ENCODE measurements at regions not wholly inside any gene's neighbourhood (a gene's known extent, or its start where the extent isn't known, plus 50 kb on each side); places are given as distances from the start of the nearest gene placed in this dataset.

DNA sequence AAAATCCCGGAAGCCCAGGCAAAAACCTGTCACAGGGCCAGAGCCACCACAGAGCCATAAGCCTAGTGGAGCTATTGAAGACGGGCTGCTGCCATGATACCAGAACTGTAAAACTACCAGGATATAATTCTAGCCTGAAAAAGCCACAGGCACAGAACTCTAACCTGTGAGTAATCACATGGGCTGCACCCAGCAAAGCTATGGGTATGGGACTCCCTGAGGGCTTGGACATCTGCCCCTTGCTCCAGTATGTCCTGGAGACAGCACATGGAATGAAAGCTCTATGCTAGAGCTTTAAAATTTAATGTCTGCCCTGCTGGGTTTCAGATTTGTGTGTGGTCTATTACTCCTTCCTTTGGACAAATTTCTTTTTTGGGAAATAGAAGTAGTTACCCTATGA lies 2183.6 kb upstream of the CELF4 start:
- no peaks in the 10 kb centered on the region for H3K9me2 ChIP-seq (replicated peaks; ENCODE audit: low read length)
- ChIA-PET POLR2A (ENCODE audit: unreplicated experiment) (no interaction called here), CTCF (no interaction called here)
- no peak overlapping the region for H3K4me3 ChIP-seq (ENCODE audit: low read length)
- H3K27me3 ChIP-seq (ENCODE audit: low read length) = no peaks in the 10 kb centered on the region
- intact Hi-C loops (cut with micrococcal nuclease) = no loop called here
- no peak for ATAC-seq
- no peaks in the 10 kb centered on the region for H3K9me3 ChIP-seq (ENCODE audit: low read length)
- H4K20me1 ChIP-seq (ENCODE audit: low read length) = no peaks in the 10 kb centered on the region
- TF ChIP-seq EZH2phosphoT487 (IDR thresholded peaks at IDR 0.05; ENCODE audit: borderline replicate concordance, low read length) = no peak
- TF ChIP-seq, protein P1, sequence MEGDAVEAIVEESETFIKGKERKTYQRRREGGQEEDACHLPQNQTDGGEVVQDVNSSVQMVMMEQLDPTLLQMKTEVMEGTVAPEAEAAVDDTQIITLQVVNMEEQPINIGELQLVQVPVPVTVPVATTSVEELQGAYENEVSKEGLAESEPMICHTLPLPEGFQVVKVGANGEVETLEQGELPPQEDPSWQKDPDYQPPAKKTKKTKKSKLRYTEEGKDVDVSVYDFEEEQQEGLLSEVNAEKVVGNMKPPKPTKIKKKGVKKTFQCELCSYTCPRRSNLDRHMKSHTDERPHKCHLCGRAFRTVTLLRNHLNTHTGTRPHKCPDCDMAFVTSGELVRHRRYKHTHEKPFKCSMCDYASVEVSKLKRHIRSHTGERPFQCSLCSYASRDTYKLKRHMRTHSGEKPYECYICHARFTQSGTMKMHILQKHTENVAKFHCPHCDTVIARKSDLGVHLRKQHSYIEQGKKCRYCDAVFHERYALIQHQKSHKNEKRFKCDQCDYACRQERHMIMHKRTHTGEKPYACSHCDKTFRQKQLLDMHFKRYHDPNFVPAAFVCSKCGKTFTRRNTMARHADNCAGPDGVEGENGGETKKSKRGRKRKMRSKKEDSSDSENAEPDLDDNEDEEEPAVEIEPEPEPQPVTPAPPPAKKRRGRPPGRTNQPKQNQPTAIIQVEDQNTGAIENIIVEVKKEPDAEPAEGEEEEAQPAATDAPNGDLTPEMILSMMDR (conservative IDR thresholded peaks at IDR 0.05; ENCODE audit: low read depth, low read length) = no peak
- TF ChIP-seq EZH2 (IDR thresholded peaks at IDR 0.05; ENCODE audit: low read length, unreplicated experiment) = no peak
- H3K36me3 ChIP-seq (ENCODE audit: low read depth, low read length) = no peaks in the 10 kb centered on the region
- no TSS peak for BruUV-seq (replicated peaks)
- no peak overlapping the region for H3K4me2 ChIP-seq (ENCODE audit: low read length)
- H3K9ac ChIP-seq (ENCODE audit: low read length) = no peak overlapping the region
- no peak overlapping the region for H3K27ac ChIP-seq (ENCODE audit: low read length)
- no peak for DNase-seq
- no peaks in the 10 kb centered on the region for H3F3A ChIP-seq (ENCODE audit: low read length, unreplicated experiment)
- no peak overlapping the region for H2AFZ ChIP-seq (ENCODE audit: low read length)
- no peaks in the 10 kb centered on the region for H3K79me2 ChIP-seq (ENCODE audit: low read length)
- no peaks in the 10 kb centered on the region for H3K4me1 ChIP-seq (ENCODE audit: insufficient read depth, low read length)

DNA sequence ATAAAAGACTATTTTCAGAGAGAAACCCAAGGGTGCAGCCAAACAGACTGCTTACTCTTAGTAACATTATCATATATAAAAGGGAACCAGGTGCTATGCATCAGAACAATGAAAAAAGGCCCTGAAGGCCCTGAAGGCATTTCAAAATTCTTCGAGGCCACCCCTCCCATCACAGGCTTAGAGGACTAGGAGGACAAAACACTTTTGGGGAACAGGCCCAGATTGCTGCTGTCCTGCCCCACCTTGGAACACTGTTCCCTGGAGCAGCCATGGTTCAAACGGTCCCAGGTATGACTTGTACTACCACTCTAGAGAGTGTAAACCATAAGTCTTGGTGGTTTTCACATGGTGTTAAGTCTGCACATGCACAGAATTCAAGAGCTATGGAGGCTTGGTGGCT lies 2183.1 kb upstream of the CELF4 start:
- Histone ChIP-seq H3K27me3 (ENCODE audit: low read length) (no peaks in the 10 kb centered on the region), H4K20me1 (ENCODE audit: low read length) (no peaks in the 10 kb centered on the region), H3K27ac (ENCODE audit: low read length) (no peak overlapping the region), H3K79me2 (ENCODE audit: low read length) (no peaks in the 10 kb centered on the region), H3K4me2 (ENCODE audit: low read length) (no peak overlapping the region), H3K9ac (ENCODE audit: low read length) (no peak overlapping the region), H2AFZ (ENCODE audit: low read length) (no peak overlapping the region), H3F3A (ENCODE audit: low read length, unreplicated experiment) (no peaks in the 10 kb centered on the region), H3K4me3 (ENCODE audit: low read length) (no peak overlapping the region), H3K4me1 (ENCODE audit: insufficient read depth, low read length) (no peaks in the 10 kb centered on the region), H3K9me2 (replicated peaks; ENCODE audit: low read length) (no peaks in the 10 kb centered on the region), H3K9me3 (ENCODE audit: low read length) (no peaks in the 10 kb centered on the region), H3K36me3 (ENCODE audit: low read depth, low read length) (no peaks in the 10 kb centered on the region)
- ATAC-seq (no peak), DNase-seq (no peak)
- ChIA-PET CTCF (no interaction called here), POLR2A (ENCODE audit: unreplicated experiment) (no interaction called here)
- TF ChIP-seq EZH2 (IDR thresholded peaks at IDR 0.05; ENCODE audit: low read length, unreplicated experiment) (no peak), EZH2phosphoT487 (IDR thresholded peaks at IDR 0.05; ENCODE audit: borderline replicate concordance, low read length) (no peak)
- TF ChIP-seq, protein P1 (conservative IDR thresholded peaks at IDR 0.05; ENCODE audit: low read depth, low read length) = no peak
- intact Hi-C loops (cut with micrococcal nuclease) = no loop called here
- no TSS peak for BruUV-seq (replicated peaks)

GRCh38 chr18:39746201-39746600 lies 2180.6 kb upstream of the CELF4 start:
- Histone ChIP-seq H3K27ac (ENCODE audit: low read length) (no peak overlapping the region), H3K27me3 (ENCODE audit: low read length) (no peaks in the 10 kb centered on the region), H3K4me3 (ENCODE audit: low read length) (no peak overlapping the region), H3K9me3 (ENCODE audit: low read length) (no peaks in the 10 kb centered on the region), H3F3A (ENCODE audit: low read length, unreplicated experiment) (no peaks in the 10 kb centered on the region), H3K4me1 (ENCODE audit: insufficient read depth, low read length) (no peaks in the 10 kb centered on the region), H3K36me3 (ENCODE audit: low read depth, low read length) (no peaks in the 10 kb centered on the region), H2AFZ (ENCODE audit: low read length) (no peak overlapping the region), H3K9ac (ENCODE audit: low read length) (no peak overlapping the region), H4K20me1 (ENCODE audit: low read length) (no peaks in the 10 kb centered on the region), H3K4me2 (ENCODE audit: low read length) (no peak overlapping the region), H3K9me2 (replicated peaks; ENCODE audit: low read length) (no peaks in the 10 kb centered on the region), H3K79me2 (ENCODE audit: low read length) (no peaks in the 10 kb centered on the region)
- no peak for DNase-seq
- POLR2A ChIA-PET (ENCODE audit: unreplicated experiment) = no interaction called here
- intact Hi-C loops (cut with micrococcal nuclease) = no loop called here
- BruUV-seq (replicated peaks) = no TSS peak
- ATAC-seq = no peak
- TF ChIP-seq EZH2 (IDR thresholded peaks at IDR 0.05; ENCODE audit: low read length, unreplicated experiment) (no peak), EZH2phosphoT487 (IDR thresholded peaks at IDR 0.05; ENCODE audit: borderline replicate concordance, low read length) (no peak)
- TF ChIP-seq, protein P1 (conservative IDR thresholded peaks at IDR 0.05; ENCODE audit: low read depth, low read length) = no peak
- CTCF ChIA-PET = no interaction called here
